ENCODE measurements at regions not wholly inside any gene's neighbourhood (a gene's known extent, or its start where the extent isn't known, plus 50 kb on each side); places are given as distances from the start of the nearest gene placed in this dataset.

DNA sequence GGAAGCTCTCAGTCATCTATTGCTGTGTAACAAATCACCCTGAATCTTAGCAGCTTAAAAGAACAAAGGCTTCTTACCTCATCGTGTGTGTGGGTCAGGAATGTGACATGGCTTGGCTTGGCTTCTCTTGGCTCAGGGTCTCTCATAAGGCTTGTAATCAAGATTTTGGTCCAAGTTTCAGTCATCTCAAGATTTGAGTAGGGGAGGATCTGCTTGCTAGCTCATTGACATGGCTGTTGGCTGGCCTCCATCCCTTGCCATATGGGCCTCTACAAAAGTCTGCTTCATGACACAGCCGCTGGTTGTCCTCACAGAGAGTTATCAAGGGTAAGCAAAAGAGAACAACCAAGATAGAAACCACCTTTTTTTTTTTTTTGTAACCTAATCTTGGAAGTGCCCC, 207.7 kb downstream of the PTPRC start:
- no peak overlapping the region for H3K4me2 ChIP-seq (ENCODE audit: low read length)
- no peak overlapping the region for H3K27ac ChIP-seq (ENCODE audit: low read length)
- H3K9me3 ChIP-seq (ENCODE audit: low read length): no peaks in the 10 kb centered on the region
- H4K20me1 ChIP-seq (ENCODE audit: insufficient read depth): no peaks in the 10 kb centered on the region
- no peak overlapping the region for H3K4me3 ChIP-seq (ENCODE audit: low read length)
- no peaks in the 10 kb centered on the region for H3K9me2 ChIP-seq (ENCODE audit: insufficient read depth, low read length)
- H3K79me2 ChIP-seq (replicated peaks; ENCODE audit: insufficient read depth, low read length): no peaks in the 10 kb centered on the region
- TF ChIP-seq EP300 (conservative IDR thresholded peaks at IDR 0.05; ENCODE audit: poor library complexity, severe bottlenecking) (no peak), EZH2 (IDR thresholded peaks at IDR 0.05; ENCODE audit: borderline replicate concordance, insufficient read depth, low read length, poor library complexity, severe bottlenecking) (no peak), MXI1 (conservative IDR thresholded peaks at IDR 0.05; ENCODE audit: poor library complexity, severe bottlenecking) (no peak), TAF1 (IDR thresholded peaks at IDR 0.05; ENCODE audit: low read depth) (no peak), RAD21 (conservative IDR thresholded peaks at IDR 0.05) (no peak), REST (IDR thresholded peaks at IDR 0.05; ENCODE audit: borderline replicate concordance) (no peak), SMC3 (conservative IDR thresholded peaks at IDR 0.05; ENCODE audit: poor library complexity) (no peak), CTCF (IDR thresholded peaks at IDR 0.05; ENCODE audit: poor library complexity, severe bottlenecking) (no peak), POLR2AphosphoS5 (IDR thresholded peaks at IDR 0.05) (no peak)
- no peaks in the 10 kb centered on the region for H3K27me3 ChIP-seq (ENCODE audit: insufficient read depth, low read depth, low read length)
- H3F3A ChIP-seq (ENCODE audit: insufficient read depth, low read length, poor library complexity, severe bottlenecking): no peaks in the 10 kb centered on the region
- no peak overlapping the region for H2AFZ ChIP-seq (ENCODE audit: low read depth, low read length)
- no peak overlapping the region for H3K9ac ChIP-seq (ENCODE audit: low read length)
- no peaks in the 10 kb centered on the region for H3K36me3 ChIP-seq (ENCODE audit: insufficient read depth, low read length)

GRCh38 chr1:198848206-198848605, 209.4 kb downstream of the PTPRC start:
- H3F3A ChIP-seq (ENCODE audit: insufficient read depth, low read length, poor library complexity, severe bottlenecking): no peaks in the 10 kb centered on the region
- H3K9ac ChIP-seq (ENCODE audit: low read length): no peak overlapping the region
- no peaks in the 10 kb centered on the region for H3K79me2 ChIP-seq (replicated peaks; ENCODE audit: insufficient read depth, low read length)
- H3K4me3 ChIP-seq (ENCODE audit: low read length): no peak overlapping the region
- H3K4me2 ChIP-seq (ENCODE audit: low read length): no peak overlapping the region
- no peak for TF ChIP-seq TAF1 (IDR thresholded peaks at IDR 0.05; ENCODE audit: low read depth)
- TF ChIP-seq SMC3 (conservative IDR thresholded peaks at IDR 0.05; ENCODE audit: poor library complexity): no peak
- no peaks in the 10 kb centered on the region for H3K27me3 ChIP-seq (ENCODE audit: insufficient read depth, low read depth, low read length)
- H3K36me3 ChIP-seq (ENCODE audit: insufficient read depth, low read length): no peaks in the 10 kb centered on the region
- H4K20me1 ChIP-seq (ENCODE audit: insufficient read depth): no peaks in the 10 kb centered on the region
- H3K27ac ChIP-seq (ENCODE audit: low read length): no peak overlapping the region
- no peak overlapping the region for H2AFZ ChIP-seq (ENCODE audit: low read depth, low read length)
- H3K9me2 ChIP-seq (ENCODE audit: insufficient read depth, low read length): no peaks in the 10 kb centered on the region
- no peaks in the 10 kb centered on the region for H3K9me3 ChIP-seq (ENCODE audit: low read length)

DNA sequence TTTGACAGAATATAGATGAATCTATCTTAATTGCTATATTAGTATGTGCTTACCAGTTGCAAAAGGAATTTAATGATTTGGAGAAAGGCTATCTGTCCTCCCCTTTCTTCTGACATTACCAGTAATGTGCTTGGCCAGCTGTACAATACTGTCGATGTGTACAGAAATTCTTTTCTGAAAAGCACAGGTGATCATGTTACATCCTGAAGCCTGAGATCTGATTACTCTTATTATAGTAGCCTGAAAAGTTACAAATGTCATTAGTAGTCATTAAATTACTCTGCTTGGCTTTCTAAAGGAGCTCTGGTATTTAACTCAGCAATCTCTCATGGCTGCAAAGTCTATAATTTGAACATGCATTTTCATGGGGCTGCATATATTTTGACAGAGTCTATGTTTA, 209.8 kb downstream of the PTPRC start:
- Histone ChIP-seq H3K36me3 (ENCODE audit: insufficient read depth, low read length) (no peaks in the 10 kb centered on the region), H4K20me1 (ENCODE audit: insufficient read depth) (no peaks in the 10 kb centered on the region), H3K9me3 (ENCODE audit: low read length) (no peaks in the 10 kb centered on the region), H3F3A (ENCODE audit: insufficient read depth, low read length, poor library complexity, severe bottlenecking) (no peaks in the 10 kb centered on the region), H3K4me3 (ENCODE audit: low read length) (no peak overlapping the region), H3K4me2 (ENCODE audit: low read length) (no peak overlapping the region), H2AFZ (ENCODE audit: low read depth, low read length) (no peak overlapping the region), H3K27me3 (ENCODE audit: insufficient read depth, low read depth, low read length) (no peaks in the 10 kb centered on the region), H3K79me2 (replicated peaks; ENCODE audit: insufficient read depth, low read length) (no peaks in the 10 kb centered on the region), H3K27ac (ENCODE audit: low read length) (no peak overlapping the region), H3K9me2 (ENCODE audit: insufficient read depth, low read length) (no peaks in the 10 kb centered on the region), H3K9ac (ENCODE audit: low read length) (no peak overlapping the region)
- TF ChIP-seq REST (IDR thresholded peaks at IDR 0.05; ENCODE audit: borderline replicate concordance): no peak

All from neural cell (in vitro differentiated cells).